Stimulated activated CD8-positive, alpha-beta memory T cell treated with anti-CD3 and anti-CD28 coated beads, Interleukin-15, amount 100 ng/mL, for 1 hour (primary cell): ENCODE measurements at regions not wholly inside any gene's neighbourhood (a gene's known extent, or its start where the extent isn't known, plus 50 kb on each side); places are given as distances from the start of the nearest gene placed in this dataset.
"Not testable (repeated sequence)": the region's sequence is repeated elsewhere in the genome, so short reads cannot be mapped to it uniquely, and the experiment has no call there.

Experiments
- DNase-seq: peaks from one replicate; pipeline ENCODE4 v3.0.0-alpha.2; 2020; ENCODE audit warnings: low read depth

DNA sequence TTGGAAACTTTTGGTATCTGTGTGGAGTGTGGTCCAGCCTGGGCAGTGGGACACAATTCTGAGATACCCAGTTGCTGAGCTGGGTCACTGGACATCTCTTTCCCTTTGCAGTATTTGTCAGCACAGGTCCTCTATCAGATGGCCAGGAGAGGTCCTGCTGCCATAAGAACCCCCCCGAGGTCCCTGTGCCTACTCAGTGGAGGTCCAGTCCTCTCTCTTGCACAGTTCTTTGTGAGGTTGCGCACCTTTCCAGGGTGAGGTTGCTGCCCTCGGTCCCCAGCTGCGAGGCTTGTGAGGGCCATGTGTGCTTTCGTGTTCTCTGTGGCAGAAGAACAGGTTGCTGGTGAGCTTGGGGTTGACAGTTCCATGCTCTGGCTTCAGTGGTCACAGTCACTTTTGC lies 320.6 kb downstream of the QKI start:
- no peak for DNase-seq

DNA sequence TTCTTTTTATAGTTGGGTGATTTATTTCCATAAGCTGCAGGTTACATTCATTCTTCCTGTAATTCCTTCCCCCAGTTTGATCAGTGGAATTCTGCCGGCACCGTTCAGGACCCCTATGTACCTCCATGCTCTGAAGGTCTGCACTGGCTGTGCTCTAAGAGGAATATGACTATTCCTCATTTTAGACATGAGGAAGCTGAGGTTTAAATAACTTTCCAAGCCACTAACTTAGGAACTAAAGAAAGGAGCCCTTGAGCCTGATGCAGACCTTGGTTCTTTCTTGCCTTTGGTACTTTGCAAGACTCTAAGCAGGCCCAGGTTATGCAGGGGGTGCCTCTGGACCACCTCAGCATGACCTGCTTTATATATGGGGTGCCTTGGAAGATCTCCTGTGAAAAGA lies 318.5 kb downstream of the QKI start:
- DNase-seq = no peak

DNA sequence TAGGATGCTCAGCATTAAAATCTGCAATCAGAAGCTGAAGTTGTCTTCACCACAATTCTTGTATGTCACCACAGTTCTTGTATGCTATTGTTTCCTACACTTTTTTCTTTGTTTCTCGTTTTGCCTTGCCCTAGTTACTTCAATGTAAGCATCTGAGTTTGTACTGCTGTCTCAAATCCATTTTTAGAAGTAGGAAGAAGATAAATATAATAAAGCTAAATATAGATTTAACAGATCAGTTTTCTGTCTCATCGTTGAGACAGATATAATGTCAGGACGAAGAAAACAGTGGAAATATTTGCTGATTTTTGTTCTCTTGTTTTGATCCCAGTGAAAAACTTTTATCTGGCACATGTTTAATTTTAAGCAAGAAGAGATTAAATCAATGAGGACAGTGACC lies 318.0 kb downstream of the QKI start:
- no peak for DNase-seq

DNA sequence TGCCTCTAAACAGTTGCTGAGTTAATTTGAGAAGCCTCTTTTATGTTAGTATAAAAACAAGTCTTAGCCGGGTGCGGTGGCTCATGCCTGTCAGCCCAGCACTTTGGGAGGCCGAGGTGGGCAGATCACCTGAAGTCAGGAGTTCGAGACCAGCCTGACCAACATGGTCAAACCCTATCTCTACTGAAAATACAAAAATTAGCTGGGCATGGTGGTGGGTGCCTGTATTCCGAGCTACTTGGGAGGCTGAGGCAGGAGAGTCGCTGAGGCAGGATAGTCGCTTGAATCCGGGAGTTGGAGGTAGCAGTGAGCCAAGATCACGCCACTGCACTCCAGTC lies 317.5 kb downstream of the QKI start:
- DNase-seq = not testable (repeated sequence)

DNA sequence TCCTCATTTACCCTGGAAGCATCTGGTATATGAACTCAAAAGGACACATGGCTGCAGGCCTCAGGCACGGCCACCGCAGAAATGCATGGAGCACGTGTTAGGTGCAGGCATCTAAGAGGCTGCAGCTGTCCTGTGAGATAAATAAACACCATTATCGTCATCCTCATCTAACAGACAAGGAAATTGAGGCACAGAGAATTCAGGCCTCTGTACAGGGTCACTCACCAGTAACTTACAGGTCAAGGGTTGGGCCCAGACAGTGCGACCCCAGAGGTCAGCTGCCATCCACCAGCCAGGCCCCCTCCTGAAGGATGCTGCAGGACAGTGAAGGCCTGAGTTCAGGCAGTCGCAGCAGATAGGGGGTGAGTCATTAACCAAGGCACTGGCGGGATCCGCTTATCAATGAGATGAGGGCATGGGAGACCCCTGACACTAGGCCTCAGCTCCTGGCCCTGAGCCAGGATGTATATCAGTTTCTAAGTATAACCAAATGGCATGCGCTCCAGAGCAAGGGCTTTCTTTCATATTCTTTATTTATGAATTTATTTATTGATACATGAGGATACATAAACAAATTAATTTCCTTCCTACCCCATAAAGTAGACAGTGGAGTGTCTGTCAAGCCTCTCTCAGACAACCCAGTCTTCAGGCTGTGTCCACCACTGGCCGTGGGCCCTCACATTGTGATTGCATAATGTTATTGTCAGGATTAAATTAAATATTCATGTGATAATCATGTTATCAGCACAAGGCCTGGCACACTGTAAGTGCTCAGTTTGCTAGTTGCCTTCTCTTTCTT lies 316.9 kb downstream of the QKI start:
- no peak for DNase-seq

DNA sequence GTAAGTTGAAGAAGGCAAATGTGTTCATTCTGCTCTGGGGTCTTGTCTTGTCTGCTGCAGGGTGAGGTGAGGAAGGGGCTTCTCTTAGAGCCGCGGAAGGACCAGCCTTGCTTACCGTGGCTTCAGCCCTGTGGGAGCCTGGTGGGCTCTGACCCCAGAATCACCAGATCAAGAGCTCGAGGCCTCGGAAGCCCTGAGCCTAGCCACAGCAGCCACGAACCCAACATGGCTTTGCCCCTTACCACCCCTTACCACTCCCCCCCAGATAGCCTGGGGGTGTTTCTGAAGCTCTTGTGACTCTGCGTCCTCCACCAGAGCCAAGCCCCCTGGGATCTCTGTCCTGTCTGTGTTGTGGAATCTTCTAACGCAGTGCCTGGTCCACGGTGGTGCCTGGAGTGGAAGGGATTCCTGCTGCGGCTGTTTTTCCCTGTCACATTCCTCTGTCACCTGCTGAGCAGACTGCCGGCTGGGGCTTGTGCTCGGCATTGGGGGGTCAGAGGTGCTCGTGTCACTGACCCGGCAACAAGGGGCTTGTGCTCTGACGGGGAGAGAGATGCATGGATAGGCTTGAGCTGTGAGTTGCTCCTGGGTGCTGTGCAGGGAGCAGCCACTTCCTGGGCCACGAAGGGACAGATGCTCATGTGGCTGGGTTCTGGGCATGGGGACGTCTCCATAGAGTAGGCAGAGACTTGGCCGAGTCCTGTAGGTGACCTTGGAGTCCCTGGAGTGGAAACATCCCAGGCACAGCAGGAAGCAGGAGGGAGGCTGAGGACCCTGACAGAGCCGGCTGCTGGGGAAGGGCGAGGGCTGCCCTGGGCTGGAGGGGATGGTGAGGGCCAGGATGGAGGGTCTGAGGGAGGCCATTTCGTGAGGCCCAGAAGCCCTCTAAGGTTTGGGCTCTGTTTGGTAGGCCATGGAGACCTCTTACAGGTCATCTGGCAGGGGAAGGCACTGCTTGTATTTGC lies 316.0 kb downstream of the QKI start:
- no peak for DNase-seq

DNA sequence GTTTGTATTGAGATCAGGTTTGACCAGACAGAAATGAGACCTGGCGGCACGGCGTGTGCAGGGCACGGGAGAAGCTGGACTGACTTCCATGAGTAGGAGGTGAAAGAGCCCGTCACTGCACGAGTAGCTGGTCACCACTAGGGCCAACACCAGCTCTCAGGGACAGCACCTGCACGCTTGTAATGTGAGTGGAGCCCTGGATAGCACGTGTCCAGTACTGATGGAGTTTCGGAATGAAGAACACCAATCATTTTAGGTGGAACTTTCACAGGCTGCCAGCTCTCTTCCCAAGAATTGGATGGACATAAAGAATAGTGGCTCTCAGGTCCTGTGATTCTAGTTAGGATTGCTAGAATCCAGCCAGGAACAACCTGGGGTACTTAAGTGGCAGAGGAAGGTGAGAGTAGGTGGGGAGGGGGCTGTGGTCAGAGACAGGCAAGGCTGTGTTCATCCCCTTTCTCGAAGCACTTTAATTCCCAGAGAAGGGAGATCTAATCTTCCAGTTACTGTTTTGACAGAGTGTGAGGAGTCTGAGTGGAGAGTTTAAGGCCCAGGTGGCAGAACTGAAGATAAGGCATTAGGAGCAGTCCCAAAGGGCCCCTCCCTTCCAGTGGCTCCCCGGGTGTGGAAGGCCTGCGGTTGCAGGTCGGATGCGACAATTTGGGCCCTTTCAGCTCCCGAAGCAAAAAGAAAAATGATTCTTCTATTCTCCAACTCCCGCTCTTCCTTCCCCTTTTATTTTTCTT lies 314.8 kb downstream of the QKI start:
- DNase-seq = no peak

DNA sequence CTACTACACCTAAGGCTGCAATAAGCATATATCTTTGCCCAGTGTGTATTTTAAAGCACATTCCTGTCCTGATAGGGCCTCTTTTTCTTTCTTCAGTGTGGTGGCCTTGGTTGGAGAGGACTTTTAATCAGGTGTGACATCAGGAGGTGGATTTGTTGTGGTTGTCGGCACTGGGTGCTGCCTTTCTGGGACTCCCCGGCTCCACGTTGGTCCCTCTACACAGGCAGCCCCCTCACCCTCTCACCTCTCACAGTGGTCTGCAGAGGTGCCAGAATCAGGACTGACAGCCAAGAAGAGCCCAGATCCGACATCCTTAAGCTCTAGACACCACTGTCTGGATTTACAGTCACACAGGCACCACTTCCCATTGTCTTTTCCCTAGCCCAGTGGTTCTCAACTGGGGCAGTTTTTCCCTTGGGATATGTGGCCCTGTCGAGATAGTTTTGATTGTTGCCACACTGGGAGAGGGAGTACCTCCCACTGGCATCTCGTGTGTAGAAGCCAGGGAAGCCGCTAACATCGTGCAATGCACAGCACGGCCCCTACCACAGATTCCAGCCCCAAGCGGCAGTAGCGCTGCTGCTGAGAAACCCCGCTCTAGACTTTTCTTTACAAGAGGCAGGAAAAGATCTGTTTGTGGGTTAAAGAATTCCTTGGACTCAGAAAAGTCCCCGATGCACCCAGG lies 314.1 kb downstream of the QKI start:
- DNase-seq = no peak

DNA sequence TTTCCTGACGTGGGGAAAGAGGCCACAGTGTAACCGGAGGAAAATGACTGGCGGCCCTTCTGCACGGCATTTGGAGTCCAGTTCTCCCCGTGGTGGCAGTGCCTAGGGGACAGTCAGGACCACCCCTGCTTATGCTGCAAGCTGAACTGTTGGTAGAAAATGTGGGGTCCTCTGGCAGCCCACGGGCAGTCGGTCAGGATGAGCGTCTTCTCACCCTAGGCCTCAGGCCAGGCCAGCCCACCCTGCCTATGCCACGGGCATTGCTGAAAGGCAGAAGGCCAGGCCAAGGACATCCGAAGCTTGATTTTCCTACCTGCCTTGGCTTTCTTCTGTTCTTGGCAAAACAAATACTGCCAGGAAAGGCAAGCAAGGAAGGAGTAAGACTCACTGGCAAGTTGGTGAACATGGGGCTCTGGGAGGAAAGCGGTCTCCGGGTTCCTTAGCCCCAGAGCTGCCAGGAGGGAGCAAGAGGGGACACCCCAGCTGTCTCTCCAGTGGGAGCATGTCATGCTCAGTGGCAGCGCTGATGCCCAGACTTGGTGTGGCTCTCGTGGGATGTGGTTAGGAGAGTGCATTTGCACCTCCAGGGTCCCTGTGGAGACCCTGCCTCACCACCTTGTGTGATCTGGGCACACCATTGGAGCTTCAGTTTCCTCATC lies 311.6 kb downstream of the QKI start:
- DNase-seq = no peak

DNA sequence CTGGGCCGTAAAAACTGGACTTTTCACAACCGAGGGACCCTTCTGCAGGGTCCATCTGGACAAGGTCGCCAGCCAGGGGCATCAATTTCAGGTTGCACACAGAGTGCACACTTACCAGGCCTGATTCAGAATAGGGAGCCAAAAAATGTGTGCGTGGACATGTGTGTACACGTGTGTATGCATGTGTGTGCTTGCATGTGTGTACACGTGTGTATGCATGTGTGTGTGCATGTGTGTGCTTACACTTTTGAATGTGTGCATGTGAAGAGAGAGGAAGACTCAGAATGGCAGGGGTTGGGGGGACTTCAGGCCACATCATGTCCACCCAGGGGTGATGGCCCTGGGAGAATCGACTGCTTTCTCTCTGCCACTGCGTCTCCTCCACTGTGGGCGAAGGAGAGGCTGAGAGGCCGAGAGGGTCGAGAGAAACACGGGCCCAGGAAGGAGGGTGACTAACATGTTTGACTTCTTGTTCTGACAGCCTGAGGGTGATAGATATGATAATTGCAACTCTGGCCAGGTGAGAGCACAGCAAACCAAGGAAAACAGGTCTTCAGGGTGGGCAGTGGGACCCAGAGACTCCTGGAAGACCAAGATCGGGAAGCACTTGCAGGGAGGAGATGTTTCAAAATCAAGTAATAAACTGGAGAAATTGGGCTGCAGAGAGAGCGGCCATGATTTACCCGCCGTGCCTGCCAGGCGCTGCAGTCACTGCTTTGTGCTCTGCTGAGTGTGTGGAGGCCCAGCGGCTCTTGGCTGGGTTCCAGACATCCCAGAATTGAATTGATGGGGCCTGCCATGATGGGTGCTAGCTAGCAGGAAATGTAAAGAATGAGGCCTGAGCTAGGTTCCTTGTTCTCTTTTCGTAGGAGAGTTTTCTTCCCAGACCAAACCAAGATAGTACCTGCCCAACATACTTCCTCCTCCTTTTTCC lies 310.8 kb downstream of the QKI start:
- DNase-seq = no peak

DNA sequence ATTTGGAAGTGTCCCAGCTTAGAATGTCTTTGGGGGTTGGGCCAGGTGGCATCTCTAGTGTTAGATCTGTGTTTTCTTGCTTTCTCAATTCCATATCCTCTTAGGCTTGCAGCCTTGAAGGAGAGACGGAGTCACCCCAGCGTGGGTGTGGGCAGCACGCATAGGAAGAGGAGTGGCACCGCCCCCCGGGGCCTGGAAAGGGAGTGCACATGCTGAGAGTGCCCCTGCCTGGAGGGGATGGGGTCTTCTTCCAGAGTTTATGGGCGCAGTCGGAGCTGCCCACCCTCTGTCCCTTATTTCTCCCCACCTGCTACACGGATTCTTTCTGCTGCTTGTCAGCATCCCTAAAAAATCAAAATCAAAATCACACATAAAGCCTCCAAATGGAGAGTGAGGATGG lies 309.7 kb downstream of the QKI start:
- DNase-seq = no peak

DNA sequence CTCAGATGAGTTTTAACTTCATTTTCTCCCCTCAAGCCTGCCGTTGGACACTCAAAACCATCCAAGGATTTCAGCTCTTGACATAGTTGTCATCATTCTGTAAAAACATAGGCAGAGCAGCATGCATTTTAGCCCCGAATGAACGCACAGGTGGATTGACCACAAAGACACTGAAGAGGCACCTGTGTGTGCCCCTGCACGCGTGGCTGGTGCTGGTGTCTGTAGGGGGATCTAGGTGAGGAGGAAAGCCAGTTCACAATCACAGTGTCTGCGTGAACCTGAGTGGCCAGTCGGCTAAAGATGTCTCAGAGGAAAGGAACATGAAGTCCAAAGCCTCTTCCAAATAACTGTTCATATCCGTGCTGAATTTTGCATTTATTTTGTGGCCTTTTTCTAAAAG lies 309.2 kb downstream of the QKI start:
- no peak for DNase-seq

DNA sequence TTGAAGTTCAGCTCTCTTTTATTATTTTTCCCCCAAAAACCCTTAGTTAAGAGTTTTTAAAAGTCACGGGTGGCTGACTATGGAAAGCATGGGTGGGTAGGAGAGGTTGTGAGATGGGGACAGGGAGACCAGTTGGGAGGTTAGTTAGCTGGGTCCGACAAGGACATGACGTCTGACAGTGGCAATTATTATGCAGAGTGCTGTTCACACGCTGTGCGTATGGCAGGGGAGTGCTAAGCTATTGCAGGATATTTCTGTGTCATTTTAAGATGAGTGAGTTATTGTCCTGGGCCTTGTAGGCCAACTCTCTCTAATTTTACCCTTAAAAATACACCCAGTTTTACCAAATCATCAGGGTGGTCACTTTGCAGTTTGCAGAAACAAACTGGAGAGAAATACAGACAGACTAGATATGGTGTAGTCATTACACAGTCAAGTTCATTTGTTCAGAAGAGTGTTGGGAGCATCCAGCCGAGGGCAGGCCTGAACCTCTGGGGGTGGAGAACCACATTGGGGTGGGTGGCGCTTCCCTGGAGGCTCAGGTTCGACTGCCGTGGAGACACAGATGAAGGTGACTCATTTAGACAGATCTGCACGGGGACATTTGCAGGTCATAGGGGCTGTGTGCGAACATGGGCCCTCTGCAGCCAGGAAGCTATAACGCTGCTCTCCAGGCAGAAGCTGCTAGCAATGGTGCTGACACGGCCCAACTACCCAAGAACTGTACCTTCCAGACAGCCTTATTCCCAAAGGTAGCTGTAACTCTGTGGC lies 307.6 kb downstream of the QKI start:
- no peak for DNase-seq

DNA sequence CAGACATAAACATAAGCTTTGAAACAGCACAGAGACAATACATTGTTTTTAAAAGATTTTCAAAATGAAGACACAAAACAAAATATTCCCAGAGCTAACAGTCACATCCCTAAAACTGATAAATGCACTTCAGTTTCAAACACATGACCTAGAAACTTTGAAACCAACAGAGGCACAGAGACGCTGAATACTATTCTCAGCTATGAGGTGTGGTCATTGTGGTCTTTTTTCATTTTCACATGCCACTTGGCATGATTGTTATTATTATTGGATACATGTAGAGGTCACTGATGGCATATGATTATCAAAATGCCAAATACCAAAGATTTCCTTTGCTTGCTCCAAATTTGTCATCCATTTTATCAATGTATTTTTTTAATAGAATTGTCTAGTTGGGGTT lies 306.9 kb downstream of the QKI start:
- no peak for DNase-seq

DNA sequence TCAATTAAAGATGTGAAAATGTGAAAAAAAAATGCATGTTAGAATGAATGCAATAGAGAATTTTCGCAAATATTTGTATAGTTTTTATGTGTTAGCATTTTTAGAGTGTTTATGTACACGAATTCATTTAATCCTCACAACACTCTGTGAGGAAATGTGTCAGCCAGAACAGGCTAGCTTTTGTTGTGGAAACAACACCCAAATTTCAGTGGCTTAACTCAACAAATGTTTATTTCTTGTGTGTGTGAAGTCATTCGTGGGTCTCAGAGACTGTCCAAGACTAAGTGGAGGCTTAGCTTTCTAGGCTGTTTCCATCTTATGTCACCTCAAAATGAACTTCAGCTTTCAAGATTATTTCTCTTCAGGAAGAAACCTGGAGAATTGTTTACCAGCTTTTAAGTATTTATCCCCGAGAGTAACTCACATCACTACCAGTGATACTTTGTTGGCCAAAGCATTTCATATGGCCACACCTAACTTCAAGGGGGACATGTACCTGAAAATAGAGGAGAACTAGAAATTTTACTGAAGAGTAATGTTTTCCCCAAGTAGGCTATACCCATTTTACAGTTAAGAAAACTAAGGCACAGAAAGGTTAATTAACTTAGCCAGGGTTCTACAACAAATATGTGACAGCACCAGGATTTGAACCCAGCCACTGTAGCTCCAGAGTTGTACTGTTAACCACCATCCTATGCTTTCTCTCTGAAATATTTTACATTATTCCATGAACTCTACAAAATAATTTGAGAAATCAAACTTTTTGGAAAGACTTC lies 306.1 kb downstream of the QKI start:
- no peak for DNase-seq

DNA sequence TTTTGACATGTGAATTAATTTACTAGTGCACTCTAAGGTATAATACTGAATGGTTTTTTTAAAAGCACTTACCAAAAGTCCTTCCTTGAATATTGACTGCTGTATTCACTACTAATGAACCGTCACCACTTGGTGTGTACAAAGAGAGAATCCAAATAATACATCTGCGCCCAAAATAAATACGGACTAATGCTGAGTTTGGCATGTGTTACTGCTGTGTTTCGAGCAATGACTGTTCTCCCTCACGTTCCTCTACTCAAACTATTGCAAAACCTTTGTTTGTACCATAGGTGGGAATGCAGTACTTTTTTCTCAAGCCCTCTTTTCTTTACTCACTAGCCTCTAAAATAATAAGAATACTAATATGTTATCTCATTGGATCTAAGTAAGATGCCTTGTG lies 305.5 kb downstream of the QKI start:
- no peak for DNase-seq

DNA sequence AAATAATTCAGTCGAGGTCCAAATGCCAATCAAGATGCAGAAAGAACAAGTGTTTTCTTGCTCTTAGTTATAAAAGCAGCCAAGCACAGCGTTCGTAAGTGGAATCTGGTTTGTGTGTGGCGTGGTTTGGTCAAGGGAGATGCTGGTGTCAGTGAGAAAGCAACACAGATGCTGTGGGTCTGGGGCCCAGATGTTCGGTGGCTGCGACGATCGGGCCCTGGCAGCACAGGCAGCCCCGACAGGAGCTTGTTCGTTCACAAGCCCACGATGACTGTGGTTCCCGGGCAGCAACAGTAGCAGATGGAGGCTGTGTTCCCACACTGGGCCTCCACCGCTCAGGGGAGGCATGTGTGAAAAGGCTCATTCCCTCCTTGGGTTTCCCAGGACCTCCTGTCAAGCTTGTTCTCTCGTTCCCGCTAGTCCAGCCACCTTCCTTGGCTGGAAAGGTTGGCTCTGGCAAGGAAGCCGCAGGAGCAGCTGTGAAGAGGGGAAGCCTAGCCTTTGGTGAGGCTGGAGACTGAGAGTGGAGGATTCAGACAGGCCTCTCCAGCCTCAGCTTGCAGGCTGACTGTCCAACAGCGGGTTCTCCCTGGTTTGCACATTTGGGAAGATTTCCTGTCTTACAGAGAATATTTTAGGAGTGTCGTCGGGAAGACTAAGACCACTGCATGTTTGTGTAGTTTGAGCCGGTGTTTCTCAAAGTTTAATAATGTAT lies 304.7 kb downstream of the QKI start:
- no peak for DNase-seq

DNA sequence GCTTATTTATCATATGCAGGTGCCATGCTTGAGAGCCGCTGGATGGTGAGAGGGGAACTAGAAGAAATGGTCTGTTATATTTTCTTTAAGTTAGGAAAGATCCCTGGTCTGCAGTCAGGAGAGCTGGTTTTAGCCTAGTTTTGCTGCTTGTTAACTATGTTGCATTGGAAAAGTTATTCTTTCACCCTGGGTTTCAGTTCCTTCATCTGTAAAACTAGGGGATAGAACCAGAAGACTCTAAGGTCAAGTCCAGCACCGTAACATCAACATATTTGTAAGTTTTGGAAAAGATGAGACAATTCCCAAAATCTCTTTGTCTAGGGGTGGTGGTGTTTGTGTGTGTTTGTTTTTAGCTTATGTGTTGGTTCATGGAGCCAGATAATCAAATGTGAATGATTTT lies 304.0 kb downstream of the QKI start:
- no peak for DNase-seq
